HG03378 (cell line): ENCODE measurements at regions not wholly inside any gene's neighbourhood (a gene's known extent, or its start where the extent isn't known, plus 50 kb on each side); places are given as distances from the start of the nearest gene placed in this dataset.
"Not testable (repeated sequence)": the region's sequence is repeated elsewhere in the genome, so short reads cannot be mapped to it uniquely, and the experiment has no call there.

Experiments used
- ATAC-seq: cut with Tn5 transposase; IDR thresholded peaks from one replicate; pipeline ENCODE4 v1.9.1; 2021; ENCODE audit warnings: mild to moderate bottlenecking, moderate library complexity; ENCODE audit not compliant: unreplicated experiment

- no peak for ATAC-seq
These were observed 791.9 kb upstream of the CDH6 start for GRCh38 chr5:30401479-30402058.

GRCh38 chr5:30398423-30398822 lies 795.1 kb upstream of the CDH6 start:
- ATAC-seq = no peak

- ATAC-seq = no peak
These were observed 800.6 kb upstream of the CDH6 start for GRCh38 chr5:30392897-30393296.

GRCh38 chr5:30390095-30390494 lies 803.4 kb upstream of the CDH6 start:
- no peak for ATAC-seq

GRCh38 chr5:30387974-30388632 lies 805.4 kb upstream of the CDH6 start:
- no peak for ATAC-seq

GRCh38 chr5:30385754-30386153 lies 807.7 kb upstream of the CDH6 start:
- no peak for ATAC-seq

GRCh38 chr5:30384171-30384570 lies 809.3 kb upstream of the CDH6 start:
- no peak for ATAC-seq

GRCh38 chr5:30380228-30380627 lies 813.3 kb upstream of the CDH6 start:
- no peak for ATAC-seq

- no peak for ATAC-seq
These were observed 816.6 kb upstream of the CDH6 start for GRCh38 chr5:30376848-30377247.

- no peak for ATAC-seq
These were observed 825.4 kb upstream of the CDH6 start for GRCh38 chr5:30368064-30368463.

- not testable (repeated sequence) for ATAC-seq
These were observed 828.5 kb upstream of the CDH6 start for GRCh38 chr5:30365031-30365430.

- no peak for ATAC-seq
These were observed 836.1 kb upstream of the CDH6 start for GRCh38 chr5:30357371-30357770.

GRCh38 chr5:30355675-30356074 lies 837.8 kb upstream of the CDH6 start:
- ATAC-seq = no peak

GRCh38 chr5:30347858-30348257 lies 845.6 kb upstream of the CDH6 start:
- ATAC-seq = no peak

- not testable (repeated sequence) for ATAC-seq
These were observed 847.7 kb upstream of the CDH6 start for GRCh38 chr5:30345539-30346345.

- no peak for ATAC-seq
These were observed 849.8 kb upstream of the CDH6 start for GRCh38 chr5:30343707-30344106.

GRCh38 chr5:30341466-30341865 lies 852.0 kb upstream of the CDH6 start:
- no peak for ATAC-seq

GRCh38 chr5:30337084-30337573 lies 856.4 kb upstream of the CDH6 start:
- no peak for ATAC-seq

- no peak for ATAC-seq
These were observed 862.0 kb upstream of the CDH6 start for GRCh38 chr5:30331534-30331933.

GRCh38 chr5:30325795-30326194 lies 867.7 kb upstream of the CDH6 start:
- ATAC-seq = no peak

GRCh38 chr5:30324083-30324482 lies 869.4 kb upstream of the CDH6 start:
- ATAC-seq = no peak

GRCh38 chr5:30287890-30288289 lies 905.6 kb upstream of the CDH6 start:
- no peak for ATAC-seq
